ENCODE measurements at regions not wholly inside any gene's neighbourhood (a gene's known extent, or its start where the extent isn't known, plus 50 kb on each side); places are given as distances from the start of the nearest gene placed in this dataset.

DNA sequence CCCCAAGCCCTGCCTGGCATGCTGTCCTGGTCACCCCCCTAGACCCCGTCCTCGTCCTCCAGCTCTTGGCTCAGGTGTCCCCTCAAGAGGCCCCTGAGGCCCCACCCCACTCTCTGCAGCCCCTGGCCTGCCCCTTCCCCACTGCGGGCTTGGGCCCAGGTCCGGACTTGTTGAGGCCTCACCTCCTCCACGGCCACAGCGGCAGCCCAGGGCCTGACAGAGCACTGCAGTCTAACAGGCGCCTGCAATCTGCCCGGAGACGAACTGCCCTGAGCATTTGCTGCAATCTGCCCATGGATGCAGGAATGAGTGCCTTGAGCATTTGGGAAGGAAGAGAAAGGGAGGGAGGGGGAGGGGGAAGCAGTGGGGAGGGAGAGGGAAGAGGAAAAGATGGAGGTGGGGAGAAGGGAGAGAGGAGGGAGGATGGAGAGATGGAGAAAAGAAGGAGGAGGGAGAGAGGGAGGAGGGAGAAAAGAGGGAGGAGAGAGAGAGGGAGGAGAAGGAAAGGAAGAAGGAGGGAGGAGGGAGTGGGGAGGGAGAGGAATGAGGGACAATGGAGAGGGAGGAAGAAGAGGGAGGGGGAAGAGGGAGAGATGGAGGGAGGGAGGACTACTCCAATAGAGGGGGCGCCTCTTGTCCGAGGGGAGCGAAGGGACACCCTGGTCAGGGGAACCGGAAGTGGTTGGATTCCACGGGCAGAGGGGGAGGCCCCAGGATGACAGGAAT is 73.9 kb downstream of the PDGFA start:
- H3K4me1 ChIP-seq (ENCODE audit: control insufficient read depth, insufficient read depth, low read length), result no peaks in the 10 kb centered on the region
- no peaks in the 10 kb centered on the region for H3K36me3 ChIP-seq (ENCODE audit: control insufficient read depth in 2 of 2, insufficient read depth in 1 of 2, low read length in 2 of 2)
- POLR2A ChIA-PET, result no interaction called here
- H3K4me3 ChIP-seq (ENCODE audit: low read depth, low read length), result no peak overlapping the region
- H3K9me3 ChIP-seq (ENCODE audit: control insufficient read depth, insufficient read depth, low read depth, low read length), result no peaks in the 10 kb centered on the region
- CTCF ChIA-PET, result no interaction called here
- no peak overlapping the region for H3K27ac ChIP-seq (ENCODE audit: extremely low read depth, low read depth, low read length)
- TF ChIP-seq, protein P1, sequence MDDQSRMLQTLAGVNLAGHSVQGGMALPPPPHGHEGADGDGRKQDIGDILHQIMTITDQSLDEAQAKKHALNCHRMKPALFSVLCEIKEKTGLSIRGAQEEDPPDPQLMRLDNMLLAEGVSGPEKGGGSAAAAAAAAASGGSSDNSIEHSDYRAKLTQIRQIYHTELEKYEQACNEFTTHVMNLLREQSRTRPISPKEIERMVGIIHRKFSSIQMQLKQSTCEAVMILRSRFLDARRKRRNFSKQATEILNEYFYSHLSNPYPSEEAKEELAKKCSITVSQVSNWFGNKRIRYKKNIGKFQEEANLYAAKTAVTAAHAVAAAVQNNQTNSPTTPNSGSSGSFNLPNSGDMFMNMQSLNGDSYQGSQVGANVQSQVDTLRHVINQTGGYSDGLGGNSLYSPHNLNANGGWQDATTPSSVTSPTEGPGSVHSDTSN (CRISPR knock-in tag; IDR thresholded peaks at IDR 0.05), result no peak
- TF ChIP-seq HOXD13 (CRISPR knock-in tag; IDR thresholded peaks at IDR 0.05; ENCODE audit: borderline replicate concordance), result no peak
- no peak for TF ChIP-seq ZNF629 (tag by site-specific recombination; IDR thresholded peaks at IDR 0.05)
- no peak for TF ChIP-seq ZNF555 (tag by site-specific recombination; conservative IDR thresholded peaks at IDR 0.05)
- no peak for TF ChIP-seq ZNF747 (tag by site-specific recombination; IDR thresholded peaks at IDR 0.05)
- TF ChIP-seq ZNF266 (tag by site-specific recombination; IDR thresholded peaks at IDR 0.05; ENCODE audit: low read depth), result no peak
- no peak for TF ChIP-seq ZNF549 (tag by site-specific recombination; IDR thresholded peaks at IDR 0.05)
- TF ChIP-seq OVOL3 (tag by site-specific recombination; IDR thresholded peaks at IDR 0.05), result no peak
- no peak for TF ChIP-seq ZNF571 (tag by site-specific recombination; IDR thresholded peaks at IDR 0.05)
- TF ChIP-seq, protein P2, sequence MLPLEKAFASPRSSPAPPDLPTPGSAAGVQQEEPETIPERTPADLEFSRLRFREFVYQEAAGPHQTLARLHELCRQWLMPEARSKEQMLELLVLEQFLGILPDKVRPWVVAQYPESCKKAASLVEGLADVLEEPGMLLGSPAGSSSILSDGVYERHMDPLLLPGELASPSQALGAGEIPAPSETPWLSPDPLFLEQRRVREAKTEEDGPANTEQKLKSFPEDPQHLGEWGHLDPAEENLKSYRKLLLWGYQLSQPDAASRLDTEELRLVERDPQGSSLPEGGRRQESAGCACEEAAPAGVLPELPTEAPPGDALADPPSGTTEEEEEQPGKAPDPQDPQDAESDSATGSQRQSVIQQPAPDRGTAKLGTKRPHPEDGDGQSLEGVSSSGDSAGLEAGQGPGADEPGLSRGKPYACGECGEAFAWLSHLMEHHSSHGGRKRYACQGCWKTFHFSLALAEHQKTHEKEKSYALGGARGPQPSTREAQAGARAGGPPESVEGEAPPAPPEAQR (tag by site-specific recombination; IDR thresholded peaks at IDR 0.05), result no peak
- no peak for TF ChIP-seq BCL11A (tag by site-specific recombination; IDR thresholded peaks at IDR 0.05; ENCODE audit: low read depth)
- TF ChIP-seq REPIN1 (tag by site-specific recombination; IDR thresholded peaks at IDR 0.05; ENCODE audit: low read depth), result no peak
- TF ChIP-seq ZNF140 (tag by site-specific recombination; IDR thresholded peaks at IDR 0.05), result no peak
- TF ChIP-seq ZNF394 (tag by site-specific recombination; IDR thresholded peaks at IDR 0.05; ENCODE audit: borderline replicate concordance), result no peak
- TF ChIP-seq, protein P3, sequence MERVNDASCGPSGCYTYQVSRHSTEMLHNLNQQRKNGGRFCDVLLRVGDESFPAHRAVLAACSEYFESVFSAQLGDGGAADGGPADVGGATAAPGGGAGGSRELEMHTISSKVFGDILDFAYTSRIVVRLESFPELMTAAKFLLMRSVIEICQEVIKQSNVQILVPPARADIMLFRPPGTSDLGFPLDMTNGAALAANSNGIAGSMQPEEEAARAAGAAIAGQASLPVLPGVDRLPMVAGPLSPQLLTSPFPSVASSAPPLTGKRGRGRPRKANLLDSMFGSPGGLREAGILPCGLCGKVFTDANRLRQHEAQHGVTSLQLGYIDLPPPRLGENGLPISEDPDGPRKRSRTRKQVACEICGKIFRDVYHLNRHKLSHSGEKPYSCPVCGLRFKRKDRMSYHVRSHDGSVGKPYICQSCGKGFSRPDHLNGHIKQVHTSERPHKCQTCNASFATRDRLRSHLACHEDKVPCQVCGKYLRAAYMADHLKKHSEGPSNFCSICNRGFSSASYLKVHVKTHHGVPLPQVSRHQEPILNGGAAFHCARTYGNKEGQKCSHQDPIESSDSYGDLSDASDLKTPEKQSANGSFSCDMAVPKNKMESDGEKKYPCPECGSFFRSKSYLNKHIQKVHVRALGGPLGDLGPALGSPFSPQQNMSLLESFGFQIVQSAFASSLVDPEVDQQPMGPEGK (tag by site-specific recombination; IDR thresholded peaks at IDR 0.05), result 0 out of 2 replicates have a peak, but pooled peaks have one; percentile 14
- TF ChIP-seq GLI4 (tag by site-specific recombination; IDR thresholded peaks at IDR 0.05), result no peak
- TF ChIP-seq ZNF768 (tag by site-specific recombination; IDR thresholded peaks at IDR 0.05), result no peak
- TF ChIP-seq ZNF16 (tag by site-specific recombination; IDR thresholded peaks at IDR 0.05; ENCODE audit: low read depth), result no peak
- no peak for TF ChIP-seq ZNF239 (tag by site-specific recombination; IDR thresholded peaks at IDR 0.05)
- TF ChIP-seq, protein P4, sequence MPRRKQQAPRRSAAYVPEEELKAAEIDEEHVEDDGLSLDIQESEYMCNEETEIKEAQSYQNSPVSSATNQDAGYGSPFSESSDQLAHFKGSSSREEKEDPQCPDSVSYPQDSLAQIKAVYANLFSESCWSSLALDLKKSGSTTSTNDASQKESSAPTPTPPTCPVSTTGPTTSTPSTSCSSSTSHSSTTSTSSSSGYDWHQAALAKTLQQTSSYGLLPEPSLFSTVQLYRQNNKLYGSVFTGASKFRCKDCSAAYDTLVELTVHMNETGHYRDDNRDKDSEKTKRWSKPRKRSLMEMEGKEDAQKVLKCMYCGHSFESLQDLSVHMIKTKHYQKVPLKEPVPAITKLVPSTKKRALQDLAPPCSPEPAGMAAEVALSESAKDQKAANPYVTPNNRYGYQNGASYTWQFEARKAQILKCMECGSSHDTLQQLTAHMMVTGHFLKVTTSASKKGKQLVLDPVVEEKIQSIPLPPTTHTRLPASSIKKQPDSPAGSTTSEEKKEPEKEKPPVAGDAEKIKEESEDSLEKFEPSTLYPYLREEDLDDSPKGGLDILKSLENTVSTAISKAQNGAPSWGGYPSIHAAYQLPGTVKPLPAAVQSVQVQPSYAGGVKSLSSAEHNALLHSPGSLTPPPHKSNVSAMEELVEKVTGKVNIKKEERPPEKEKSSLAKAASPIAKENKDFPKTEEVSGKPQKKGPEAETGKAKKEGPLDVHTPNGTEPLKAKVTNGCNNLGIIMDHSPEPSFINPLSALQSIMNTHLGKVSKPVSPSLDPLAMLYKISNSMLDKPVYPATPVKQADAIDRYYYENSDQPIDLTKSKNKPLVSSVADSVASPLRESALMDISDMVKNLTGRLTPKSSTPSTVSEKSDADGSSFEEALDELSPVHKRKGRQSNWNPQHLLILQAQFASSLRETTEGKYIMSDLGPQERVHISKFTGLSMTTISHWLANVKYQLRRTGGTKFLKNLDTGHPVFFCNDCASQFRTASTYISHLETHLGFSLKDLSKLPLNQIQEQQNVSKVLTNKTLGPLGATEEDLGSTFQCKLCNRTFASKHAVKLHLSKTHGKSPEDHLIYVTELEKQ (tag by site-specific recombination; IDR thresholded peaks at IDR 0.05; ENCODE audit: borderline replicate concordance), result no peak
- TF ChIP-seq ZNF677 (tag by site-specific recombination; IDR thresholded peaks at IDR 0.05), result no peak
- peak; percentile 18; the same call in 1 of the 2 replicates for TF ChIP-seq IKZF3 (tag by site-specific recombination; IDR thresholded peaks at IDR 0.05)
- TF ChIP-seq, protein P5, sequence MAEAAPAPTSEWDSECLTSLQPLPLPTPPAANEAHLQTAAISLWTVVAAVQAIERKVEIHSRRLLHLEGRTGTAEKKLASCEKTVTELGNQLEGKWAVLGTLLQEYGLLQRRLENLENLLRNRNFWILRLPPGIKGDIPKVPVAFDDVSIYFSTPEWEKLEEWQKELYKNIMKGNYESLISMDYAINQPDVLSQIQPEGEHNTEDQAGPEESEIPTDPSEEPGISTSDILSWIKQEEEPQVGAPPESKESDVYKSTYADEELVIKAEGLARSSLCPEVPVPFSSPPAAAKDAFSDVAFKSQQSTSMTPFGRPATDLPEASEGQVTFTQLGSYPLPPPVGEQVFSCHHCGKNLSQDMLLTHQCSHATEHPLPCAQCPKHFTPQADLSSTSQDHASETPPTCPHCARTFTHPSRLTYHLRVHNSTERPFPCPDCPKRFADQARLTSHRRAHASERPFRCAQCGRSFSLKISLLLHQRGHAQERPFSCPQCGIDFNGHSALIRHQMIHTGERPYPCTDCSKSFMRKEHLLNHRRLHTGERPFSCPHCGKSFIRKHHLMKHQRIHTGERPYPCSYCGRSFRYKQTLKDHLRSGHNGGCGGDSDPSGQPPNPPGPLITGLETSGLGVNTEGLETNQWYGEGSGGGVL (tag by site-specific recombination; IDR thresholded peaks at IDR 0.05), result peak; percentile 70
- TF ChIP-seq SETDB1 (IDR thresholded peaks at IDR 0.05; ENCODE audit: insufficient read length, low read length), result no peak
- no peak for TF ChIP-seq ZBTB17 (tag by site-specific recombination; IDR thresholded peaks at IDR 0.05)
- peak; percentile 88 for TF ChIP-seq ZNF366 (tag by site-specific recombination; conservative IDR thresholded peaks at IDR 0.05)
- TF ChIP-seq, protein P6, sequence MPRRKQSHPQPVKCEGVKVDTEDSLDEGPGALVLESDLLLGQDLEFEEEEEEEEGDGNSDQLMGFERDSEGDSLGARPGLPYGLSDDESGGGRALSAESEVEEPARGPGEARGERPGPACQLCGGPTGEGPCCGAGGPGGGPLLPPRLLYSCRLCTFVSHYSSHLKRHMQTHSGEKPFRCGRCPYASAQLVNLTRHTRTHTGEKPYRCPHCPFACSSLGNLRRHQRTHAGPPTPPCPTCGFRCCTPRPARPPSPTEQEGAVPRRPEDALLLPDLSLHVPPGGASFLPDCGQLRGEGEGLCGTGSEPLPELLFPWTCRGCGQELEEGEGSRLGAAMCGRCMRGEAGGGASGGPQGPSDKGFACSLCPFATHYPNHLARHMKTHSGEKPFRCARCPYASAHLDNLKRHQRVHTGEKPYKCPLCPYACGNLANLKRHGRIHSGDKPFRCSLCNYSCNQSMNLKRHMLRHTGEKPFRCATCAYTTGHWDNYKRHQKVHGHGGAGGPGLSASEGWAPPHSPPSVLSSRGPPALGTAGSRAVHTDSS (tag by site-specific recombination; IDR thresholded peaks at IDR 0.05), result no peak

Measured in HEK293 (cell line).